Urothelium cell line (cell line): ENCODE measurements at regions not wholly inside any gene's neighbourhood (a gene's known extent, or its start where the extent isn't known, plus 50 kb on each side); places are given as distances from the start of the nearest gene placed in this dataset.
"Not testable (repeated sequence)": the region's sequence is repeated elsewhere in the genome, so short reads cannot be mapped to it uniquely, and the experiment has no call there.

Experiments used
- DNase-seq: peaks from one replicate; pipeline ENCODE4 v3.0.0; 2011; ENCODE audit warnings: low spot score, mixed read lengths
- FAIRE-seq: peaks from 2 replicates; lab custom pipeline; 2011; peaks lifted over from hg19 to GRCh38; lab: Jason Lieb, UNC

DNA sequence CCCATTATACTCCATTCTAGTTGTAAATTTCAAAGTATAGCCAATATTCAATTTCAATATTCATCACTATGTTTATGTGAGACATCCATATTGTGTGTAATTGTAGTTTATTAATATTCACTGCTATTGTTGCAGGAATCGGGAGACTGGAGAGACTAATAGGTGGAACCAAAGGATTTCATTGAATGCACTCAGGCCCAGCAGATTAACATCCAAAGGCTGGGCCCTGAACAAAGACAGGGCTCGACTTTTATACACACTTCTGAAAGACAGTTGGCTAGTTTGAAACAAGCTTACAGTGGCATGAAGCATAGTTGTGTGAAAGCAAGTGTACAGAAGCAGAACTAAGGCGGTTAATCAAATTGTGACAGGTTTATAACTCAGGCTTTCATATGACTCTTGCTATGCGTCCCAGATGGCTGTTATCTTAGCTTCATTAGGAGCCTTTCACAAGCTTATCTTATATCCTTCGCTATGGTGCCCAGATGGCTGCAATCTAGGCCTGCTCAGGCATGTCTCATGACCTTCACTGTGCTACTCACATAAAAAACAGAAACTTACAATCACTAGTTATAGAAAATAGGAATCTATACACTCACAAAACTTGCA, 1038.8 kb upstream of the EPHA6 start:
- DNase-seq (no peak), FAIRE-seq (no peak)

DNA sequence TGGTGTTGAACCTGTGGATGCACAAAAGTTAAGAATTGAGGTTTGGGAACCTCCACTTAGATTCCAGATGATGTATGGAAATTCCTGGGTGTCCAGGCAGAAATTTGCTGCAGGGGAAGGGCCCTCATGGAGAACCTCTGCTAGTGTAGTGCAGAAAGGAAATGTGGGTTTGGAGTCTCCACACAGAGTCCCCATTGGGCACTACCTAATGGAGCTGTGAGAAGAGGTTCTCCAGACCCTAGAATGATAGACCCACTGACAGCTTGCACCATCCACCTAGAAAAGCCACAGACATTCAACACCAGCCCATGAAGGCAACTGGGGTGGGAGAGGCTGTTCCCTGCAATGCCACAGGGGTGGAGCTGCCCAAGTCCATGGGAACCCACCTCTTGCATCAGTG, 1032.8 kb upstream of the EPHA6 start:
- FAIRE-seq (no peak), DNase-seq (no peak)

DNA sequence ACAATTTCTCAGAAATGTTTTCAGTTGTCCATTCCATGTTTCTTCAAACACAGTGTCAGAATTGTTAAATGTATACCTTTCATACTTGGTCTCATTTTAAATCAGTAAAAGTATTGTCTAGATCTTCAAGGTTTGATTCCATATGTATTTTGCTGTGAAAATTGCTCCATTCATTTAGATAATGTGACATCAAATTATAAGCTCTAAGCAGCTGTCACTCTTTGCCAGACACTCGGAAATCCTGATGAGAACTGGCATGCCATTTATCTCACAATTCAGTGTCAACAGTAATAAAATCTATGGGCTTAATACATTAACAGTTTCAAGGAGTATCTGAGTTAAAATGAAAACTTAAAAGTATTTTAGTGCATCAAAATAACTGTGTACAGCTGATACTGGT, 1025.3 kb upstream of the EPHA6 start:
- DNase-seq: no peak
- peak; percentile 5 for FAIRE-seq

DNA sequence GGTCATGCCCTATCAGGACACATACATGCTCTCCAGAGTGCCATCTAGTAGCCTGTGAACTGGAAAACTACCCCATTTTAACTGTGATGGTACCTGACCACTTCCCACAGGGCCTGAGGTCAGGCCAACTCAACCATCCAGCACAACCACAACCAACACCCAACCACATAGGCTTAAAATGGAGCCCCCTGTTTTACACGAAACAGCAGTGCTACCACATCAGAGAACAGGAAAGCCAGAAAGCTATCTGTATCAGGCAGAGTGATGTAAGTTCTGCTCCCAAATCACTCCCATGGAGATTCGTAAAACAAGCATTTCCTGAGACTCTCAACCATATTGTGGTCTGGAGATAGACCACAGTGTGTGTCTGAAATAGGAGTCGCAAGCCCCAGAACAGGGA, 1017.3 kb upstream of the EPHA6 start:
- FAIRE-seq (no peak), DNase-seq (no peak)

DNA sequence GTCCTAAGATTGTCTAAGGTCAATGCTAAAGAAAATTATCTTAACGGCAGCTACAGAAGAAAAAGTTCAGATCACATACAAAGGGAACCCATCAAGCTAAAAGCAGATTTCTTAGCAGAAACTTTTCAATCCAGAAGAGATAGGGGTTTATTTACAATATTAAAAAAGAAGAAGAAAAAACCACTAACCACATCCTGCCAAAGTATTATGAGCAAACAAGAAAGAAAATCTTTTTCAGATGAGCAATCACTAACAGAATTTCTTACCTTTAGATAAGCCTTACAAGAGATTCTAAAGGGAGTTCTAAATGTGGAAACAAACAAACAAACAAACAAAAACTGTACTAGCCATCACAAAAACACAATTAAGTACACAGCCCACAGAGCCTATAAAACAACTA, 1015.8 kb upstream of the EPHA6 start:
- DNase-seq: no peak
- FAIRE-seq: no peak

DNA sequence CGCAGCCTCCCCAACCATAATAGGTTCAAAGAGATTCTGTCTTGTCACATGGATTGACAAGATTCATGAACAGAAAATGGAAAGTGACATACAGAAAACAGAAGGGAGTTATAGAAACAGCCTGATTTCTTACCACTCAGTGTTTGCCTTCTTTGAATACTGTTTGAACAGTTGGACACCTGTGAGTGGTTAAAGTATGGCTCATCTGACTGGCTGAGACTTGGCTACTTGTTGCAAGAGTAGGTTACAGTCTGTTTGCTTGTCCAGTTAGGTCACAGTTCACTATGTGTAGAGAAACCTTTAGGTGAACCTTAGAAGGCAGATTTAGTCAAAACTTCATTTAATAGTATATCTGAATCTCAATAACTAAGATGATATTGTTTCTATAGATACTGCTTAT, 1003.9 kb upstream of the EPHA6 start:
- no peak for FAIRE-seq

DNA sequence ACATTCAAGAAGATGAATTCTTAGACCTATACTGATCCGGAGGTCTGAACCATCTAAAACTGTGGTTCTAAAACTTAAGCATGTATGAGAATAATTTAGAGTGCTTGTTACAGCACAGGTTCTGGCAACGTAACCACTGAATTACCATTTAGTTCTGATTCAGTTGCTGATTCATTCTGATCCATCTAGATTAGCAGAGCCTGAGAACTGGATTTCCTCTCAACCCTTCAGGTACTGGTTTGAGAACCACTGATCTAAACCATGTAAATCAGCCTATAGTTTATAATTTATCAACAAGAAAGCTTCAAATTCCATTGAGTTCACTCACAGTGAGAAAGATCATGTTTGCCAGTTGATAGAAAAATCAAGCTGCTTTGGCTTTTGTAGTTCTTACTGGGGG, 1001.1 kb upstream of the EPHA6 start:
- FAIRE-seq: no peak
- no peak for DNase-seq

More for the DNA sequence above, 1003.9 kb upstream of the EPHA6 start:
- DNase-seq: no peak

DNA sequence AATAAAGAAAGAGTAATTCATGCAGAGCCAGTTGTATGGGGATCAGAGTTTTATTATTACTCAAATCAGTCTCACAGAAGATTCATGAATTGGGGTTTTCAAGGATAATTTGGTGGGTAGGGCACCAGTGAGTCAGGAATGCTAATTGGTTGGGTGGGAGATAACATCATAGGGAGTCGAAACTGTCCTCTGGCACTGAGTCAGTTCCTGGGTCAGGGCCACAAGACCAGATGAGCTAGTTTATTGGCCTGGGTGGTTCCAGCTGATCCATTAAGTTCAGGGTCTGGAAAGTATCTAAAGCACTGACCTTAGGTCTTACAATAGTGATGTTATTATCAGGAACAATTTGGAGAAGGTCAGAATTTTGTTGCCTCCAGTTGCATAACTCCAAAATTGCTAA, 998.6 kb upstream of the EPHA6 start:
- DNase-seq (no peak), FAIRE-seq (no peak)

DNA sequence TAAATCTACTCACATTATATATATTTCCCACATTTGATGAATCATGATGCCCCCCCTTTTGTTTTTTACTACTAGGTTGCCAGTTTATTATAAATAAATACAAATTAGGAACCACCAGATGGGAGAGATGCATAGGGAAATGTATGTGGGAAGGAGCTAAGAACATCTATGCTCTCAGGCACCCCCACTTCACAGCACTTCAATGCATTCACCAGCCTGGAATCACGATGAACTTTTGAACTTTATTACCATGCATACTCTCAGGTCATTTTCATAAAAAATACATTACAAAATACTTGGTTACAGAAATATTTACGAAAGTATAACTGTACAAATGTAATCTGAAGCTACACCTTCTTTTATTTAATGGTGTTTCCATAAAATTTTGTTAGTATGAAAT, 988.0 kb upstream of the EPHA6 start:
- FAIRE-seq (no peak), DNase-seq (no peak)

DNA sequence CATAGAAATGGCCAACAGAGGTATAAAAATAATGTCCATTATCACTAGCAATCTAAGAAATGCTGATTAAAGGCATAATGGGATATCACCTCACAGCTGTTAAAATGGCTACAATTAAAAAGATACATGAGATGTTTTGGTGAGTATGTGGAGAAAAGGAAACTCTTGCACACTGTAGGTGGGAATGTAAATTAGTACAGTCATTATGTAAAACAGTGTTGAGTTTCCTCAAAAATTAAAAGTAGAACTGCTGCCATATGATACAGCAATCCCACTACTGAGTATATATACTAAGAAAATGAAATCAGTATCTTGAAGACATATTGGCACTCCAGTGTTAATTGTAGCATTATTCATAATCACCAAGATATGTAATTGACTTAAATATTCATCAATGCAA, 982.2 kb upstream of the EPHA6 start:
- FAIRE-seq: no peak

DNA sequence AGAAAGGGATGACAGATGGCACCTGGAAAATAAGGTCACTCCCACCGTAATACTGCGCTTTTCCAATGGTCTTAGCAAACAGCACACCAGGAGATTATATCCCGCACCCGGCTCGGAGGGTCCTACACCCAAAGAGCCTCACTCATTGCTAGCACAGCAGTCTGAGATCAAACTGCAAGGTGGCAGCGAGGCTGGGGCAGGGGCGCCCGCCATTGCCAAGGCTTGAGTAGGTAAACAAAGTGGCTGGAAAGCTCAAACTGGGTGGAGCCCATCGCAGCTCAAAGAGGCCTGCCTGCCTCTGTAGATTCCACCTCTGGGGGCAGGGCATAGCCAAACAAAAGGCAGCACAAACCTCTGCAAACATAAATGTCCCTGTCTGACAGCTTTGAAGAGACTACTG, 953.8 kb upstream of the EPHA6 start:
- not testable (repeated sequence) for DNase-seq, FAIRE-seq

More for the DNA sequence above, 982.2 kb upstream of the EPHA6 start:
- no peak for DNase-seq

DNA sequence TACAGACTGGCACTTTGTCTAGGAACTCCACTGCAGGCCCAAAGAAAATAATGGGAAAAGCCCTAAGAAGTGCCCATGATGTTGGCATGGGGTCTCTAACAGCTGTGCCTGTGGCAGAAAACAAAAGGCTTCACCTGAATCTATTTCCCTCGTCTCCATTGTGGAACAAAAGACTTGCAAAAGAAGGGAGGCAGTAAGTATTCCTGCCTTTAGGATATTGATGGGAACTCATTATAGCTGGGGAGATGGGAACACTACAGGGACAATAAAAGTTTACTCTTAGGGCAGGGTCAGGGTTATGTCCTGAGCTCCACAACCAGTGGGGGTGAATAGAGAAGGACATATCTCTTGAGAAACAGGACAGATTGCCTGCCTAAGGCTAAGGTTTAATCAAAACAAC, 930.6 kb upstream of the EPHA6 start:
- FAIRE-seq: no peak
- no peak for DNase-seq

DNA sequence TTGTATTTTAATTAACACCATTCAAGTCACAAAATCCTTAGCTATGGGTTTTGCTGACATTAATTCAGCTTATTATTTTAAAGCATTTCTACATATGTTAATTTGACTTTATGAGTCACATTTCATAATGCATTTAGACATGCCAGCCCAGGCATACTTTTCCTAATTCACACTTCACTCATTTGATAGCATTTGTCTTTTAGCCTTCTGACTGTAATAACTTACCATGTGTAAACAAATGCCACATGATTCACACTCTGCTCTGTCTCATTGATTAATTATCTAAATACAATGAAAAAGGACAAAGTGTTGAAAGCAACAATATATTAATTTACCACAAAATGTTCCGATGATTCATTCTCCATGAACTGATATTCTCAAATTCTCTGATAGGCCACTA, 927.8 kb upstream of the EPHA6 start:
- FAIRE-seq: no peak
- no peak for DNase-seq

DNA sequence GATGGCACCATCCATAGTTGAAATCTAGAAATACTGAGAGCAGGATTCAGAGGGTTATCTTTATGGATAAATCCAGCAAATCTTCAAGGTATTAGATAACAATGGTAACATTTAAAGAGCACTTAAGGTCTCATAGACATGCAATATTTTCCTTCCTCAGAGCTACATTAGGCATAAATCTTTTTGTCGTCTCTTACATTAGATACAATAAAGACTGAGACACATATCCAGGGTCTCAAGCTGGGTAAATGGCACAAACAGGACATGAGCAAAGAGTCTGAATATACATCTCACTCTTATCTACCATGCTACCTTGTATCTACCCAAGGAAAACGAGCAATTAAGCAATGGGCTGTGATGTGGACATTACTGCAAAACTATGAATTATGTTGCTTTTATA, 927.3 kb upstream of the EPHA6 start:
- DNase-seq: no peak
- FAIRE-seq: no peak

DNA sequence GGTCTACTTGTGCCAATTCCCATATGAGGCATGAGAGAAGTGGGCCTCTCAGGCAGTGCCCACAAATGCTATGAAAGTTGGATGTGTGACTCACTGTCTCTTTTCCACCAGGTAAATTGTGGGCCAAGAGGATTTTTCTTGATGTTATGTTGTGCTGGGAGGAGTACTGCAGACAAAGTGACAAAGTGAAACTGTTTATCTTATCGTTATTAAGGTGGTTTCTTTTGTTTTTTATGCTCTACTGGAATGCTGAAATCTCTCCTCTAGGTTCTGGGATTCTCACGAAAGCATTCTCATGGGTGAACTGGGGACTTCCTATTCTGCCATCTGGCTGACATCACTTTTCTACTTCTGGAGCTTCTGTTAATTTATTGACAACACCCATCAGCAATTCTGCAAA, 919.6 kb upstream of the EPHA6 start:
- FAIRE-seq (no peak), DNase-seq (no peak)

DNA sequence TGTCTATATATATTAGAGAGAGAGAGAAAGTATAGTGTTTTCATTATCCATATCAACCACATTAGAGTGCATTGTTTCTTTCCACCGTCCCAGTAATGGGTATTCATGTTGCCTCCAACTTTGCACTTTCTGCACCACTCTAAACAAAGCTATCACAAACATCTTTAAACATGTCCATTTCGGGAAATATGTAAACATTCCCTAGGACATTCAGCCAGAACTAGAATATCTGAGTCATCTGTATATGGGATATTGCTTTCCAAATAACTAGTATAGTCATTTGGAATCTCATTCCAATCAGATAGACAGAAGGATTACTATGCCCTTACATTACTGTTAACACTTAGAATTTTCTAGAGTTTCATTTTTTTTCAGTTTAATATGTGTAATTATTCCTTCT, 914.9 kb upstream of the EPHA6 start:
- DNase-seq (no peak), FAIRE-seq (no peak)

DNA sequence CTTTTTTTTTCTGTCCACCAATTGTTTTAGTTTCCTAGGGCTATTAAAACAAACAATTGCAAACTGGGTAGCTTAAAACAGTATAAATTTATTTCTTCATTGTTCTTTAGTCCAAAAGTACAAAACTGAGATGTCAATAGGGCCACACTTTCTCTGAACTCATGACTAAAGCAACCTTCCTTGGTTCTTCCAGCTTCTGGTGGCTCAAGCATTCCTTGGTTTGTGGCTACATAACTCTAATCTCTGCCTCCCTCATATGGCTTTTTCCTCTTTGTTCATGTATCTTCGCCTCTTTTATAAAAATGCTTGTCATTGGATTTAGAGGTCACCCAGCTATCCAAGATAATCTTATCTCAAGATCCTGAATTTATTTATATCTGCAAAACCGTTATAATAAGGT, 914.5 kb upstream of the EPHA6 start:
- no peak for FAIRE-seq
- no peak for DNase-seq

DNA sequence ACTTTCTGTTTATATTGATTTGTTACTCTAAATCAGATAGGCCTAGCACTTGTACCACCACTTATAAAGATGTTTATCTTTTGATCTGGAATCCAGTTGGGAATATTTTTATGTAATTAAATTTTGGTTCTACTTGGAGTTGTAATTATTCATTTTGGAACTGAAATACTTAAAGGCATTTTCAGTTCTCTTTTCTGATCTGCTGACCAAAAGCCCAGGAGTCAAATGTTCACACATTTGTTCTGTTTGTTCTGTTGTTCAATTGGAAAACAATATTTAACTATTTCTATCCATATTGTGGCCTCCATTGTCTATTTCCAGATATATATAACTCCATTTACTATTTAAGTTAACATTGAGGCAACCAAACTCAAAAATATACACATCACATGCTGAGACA, 912.4 kb upstream of the EPHA6 start:
- no peak for FAIRE-seq
- no peak for DNase-seq

DNA sequence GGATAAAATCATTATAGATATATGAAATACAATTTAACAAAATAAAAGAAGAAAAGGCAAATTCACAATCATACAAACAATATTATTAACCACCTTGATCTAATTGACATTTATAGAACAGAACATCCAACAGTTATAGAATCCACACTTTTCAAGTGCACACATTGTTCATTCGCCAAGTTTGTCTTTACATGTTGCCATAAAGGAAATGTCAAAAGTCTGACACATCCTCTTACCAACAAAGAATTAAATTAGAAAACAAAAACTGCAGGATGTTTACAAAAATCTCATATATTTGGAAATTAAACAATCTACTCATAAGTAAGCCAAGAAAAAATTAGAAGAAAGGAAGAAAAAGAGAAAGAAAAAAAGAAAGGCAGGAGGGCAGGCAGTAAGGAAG, 909.2 kb upstream of the EPHA6 start:
- DNase-seq (no peak), FAIRE-seq (no peak)

DNA sequence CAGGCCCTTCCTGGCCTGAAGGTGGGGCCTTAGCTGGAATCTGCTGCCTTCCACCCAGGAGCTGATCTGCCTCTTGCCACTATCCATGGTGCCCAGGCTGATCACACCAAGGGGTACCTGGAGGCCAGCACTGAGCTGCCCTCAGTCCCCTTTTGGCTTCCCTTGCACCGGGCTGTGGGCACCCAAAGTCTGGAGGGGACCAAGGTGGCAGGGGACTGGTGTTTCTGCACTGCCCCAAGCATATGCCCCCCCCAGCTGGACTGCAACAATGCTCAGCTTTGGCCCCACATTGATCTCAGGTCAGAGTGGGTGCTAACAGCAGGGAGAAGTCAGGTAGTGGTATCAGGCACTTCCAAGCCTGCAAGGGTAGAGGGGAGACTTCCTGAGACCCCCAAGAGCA, 902.6 kb upstream of the EPHA6 start:
- no peak for DNase-seq
- no peak for FAIRE-seq

DNA sequence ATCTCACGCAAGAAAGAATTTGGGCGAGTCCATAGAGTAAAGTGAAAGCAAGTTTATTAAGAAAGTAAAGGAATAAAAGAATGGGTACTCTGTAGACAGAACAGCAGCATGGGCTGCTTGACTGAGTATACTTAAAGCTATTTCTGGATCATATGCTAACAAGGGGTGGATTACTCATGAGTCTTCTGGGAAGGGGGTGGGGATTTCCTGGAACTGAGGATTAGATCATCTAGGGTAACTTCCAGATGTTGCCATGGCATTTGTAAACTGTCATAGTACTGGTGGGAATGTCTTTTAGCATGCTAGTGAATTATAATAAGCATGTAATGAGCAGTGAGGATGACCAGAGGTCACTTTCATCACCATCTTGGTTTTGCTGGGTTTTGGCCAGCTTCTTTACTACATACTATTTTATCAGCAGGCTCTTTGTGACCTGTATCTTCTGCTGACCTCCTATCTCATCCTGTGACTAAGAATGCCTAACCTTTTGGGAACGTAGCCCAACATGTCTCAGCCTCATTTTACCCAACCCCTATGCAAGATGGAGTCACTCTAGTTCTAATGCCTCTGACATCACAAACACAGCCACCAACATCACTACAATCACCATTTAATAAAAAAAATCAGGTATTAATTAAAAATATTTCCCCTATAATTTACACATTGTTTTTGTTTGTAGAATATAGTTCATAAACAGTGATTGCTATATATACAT, 890.7 kb upstream of the EPHA6 start:
- FAIRE-seq: no peak
- DNase-seq: peak; percentile 63

DNA sequence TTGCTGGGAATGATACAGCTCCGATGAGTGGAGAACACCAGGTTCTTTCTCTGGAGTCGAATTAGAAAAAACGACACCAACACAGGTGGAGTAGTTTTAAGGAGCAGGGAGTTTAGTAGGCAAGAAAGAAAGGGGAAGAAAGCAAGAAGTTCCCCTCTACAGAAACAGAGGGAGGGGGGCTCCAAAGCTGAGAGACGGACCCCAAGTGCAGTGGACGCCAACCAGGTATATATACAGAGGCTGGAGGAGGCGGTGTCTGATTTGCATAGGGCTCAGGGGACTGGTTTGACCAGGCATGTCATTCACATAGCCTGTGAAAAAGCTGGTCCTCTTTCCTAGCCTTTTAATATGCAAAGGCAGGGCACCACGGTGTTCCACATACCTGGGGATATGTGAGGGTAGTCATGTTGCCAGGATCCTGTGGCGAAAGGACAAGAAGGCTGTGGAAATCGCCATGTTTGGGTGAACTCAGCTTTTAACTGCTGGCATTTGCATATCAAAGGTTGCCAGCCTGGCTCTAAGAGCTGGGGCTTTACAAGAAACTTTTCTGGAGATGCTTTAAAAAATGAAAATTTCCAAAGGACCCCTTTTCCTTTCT, 887.4 kb upstream of the EPHA6 start:
- DNase-seq (no peak), FAIRE-seq (no peak)

DNA sequence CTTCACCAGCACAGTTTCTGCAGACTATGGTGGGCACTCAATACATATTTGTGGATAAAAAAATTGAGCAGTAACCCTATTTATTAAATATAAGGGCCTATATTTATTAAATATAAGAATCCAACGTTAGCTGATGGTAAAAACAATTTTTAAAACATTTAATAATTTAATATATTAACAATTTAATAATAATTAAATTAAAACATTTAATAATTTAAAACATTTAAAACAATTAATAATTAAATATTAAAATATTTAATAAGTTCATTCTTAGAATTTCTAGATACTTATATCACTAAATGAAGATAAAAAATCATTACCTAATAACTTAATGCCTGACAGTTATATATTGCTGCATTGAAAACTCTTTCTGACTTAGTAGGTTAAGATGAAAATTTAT, 880.2 kb upstream of the EPHA6 start:
- no peak for FAIRE-seq

More for the DNA sequence above, 880.2 kb upstream of the EPHA6 start:
- DNase-seq: no peak
